ENCODE measurements at regions not wholly inside any gene's neighbourhood (a gene's known extent, or its start where the extent isn't known, plus 50 kb on each side); places are given as distances from the start of the nearest gene placed in this dataset.
A peak's percentile ranks its signal among the peaks of the same experiment; 100 is the strongest.

- no peaks in the 10 kb centered on the region for H3K27me3 ChIP-seq (replicated peaks; ENCODE audit: control insufficient read depth, insufficient read depth, low read length)
Observed at GRCh38 chr13:27008733-27009132, 162.9 kb downstream of the USP12 start.

GRCh38 chr13:27007166-27007565 is 164.4 kb downstream of the USP12 start:
- ChIA-PET CTCF (no interaction called here), POLR2A (no interaction called here)
- no peaks in the 10 kb centered on the region for H3K36me3 ChIP-seq (ENCODE audit: control insufficient read depth, insufficient read depth, low read length)
- H3K4me3 ChIP-seq (ENCODE audit: low read depth, low read length) = no peak overlapping the region
- no peak for DNase-seq
- Mint-ChIP-seq H3K9me3 (ENCODE audit: unreplicated experiment) (no peaks in the 10 kb centered on the region), H3K27me3 (ENCODE audit: insufficient read depth, unreplicated experiment) (no peaks in the 10 kb centered on the region), H3K4me1 (ENCODE audit: low read depth, unreplicated experiment) (no peaks in the 10 kb centered on the region), H3K4me3 (ENCODE audit: unreplicated experiment) (peak overlapping the region; percentile 37), H3K27ac (ENCODE audit: unreplicated experiment) (no peak overlapping the region), H3K36me3 (ENCODE audit: insufficient read depth, unreplicated experiment) (no peaks in the 10 kb centered on the region)
- intact Hi-C loops (cut with micrococcal nuclease; ENCODE audit: unreplicated experiment) = no loop called here
- H3K9me3 ChIP-seq = no peaks in the 10 kb centered on the region
- TF ChIP-seq CTCF (IDR thresholded peaks at IDR 0.05; ENCODE audit: insufficient read depth in 1 of 2, low read depth in 1 of 2, low read length in 1 of 2, severe bottlenecking in 1 of 2, unreplicated experiment in 1 of 2) = no peak
- no peaks in the 10 kb centered on the region for H3K27me3 ChIP-seq (replicated peaks; ENCODE audit: control insufficient read depth, insufficient read depth, low read length)
- BruUV-seq (replicated peaks) = no TSS peak
- no peaks in the 10 kb centered on the region for H3K4me1 ChIP-seq

More at GRCh38 chr13:27008733-27009132, 162.9 kb downstream of the USP12 start:
- POLR2A ChIA-PET = no interaction called here
- H3K9me3 ChIP-seq = no peaks in the 10 kb centered on the region
- H3K4me3 ChIP-seq (ENCODE audit: low read depth, low read length) = no peak overlapping the region
- TF ChIP-seq CTCF (IDR thresholded peaks at IDR 0.05; ENCODE audit: insufficient read depth in 1 of 2, low read depth in 1 of 2, low read length in 1 of 2, severe bottlenecking in 1 of 2, unreplicated experiment in 1 of 2) = no peak
- Mint-ChIP-seq H3K4me3 (ENCODE audit: unreplicated experiment) (no peak overlapping the region), H3K4me1 (ENCODE audit: low read depth, unreplicated experiment) (no peaks in the 10 kb centered on the region), H3K27ac (ENCODE audit: unreplicated experiment) (no peak overlapping the region), H3K9me3 (ENCODE audit: unreplicated experiment) (no peaks in the 10 kb centered on the region), H3K27me3 (ENCODE audit: insufficient read depth, unreplicated experiment) (no peaks in the 10 kb centered on the region), H3K36me3 (ENCODE audit: insufficient read depth, unreplicated experiment) (no peaks in the 10 kb centered on the region)
- intact Hi-C loops (cut with micrococcal nuclease; ENCODE audit: unreplicated experiment) = no loop called here
- no peaks in the 10 kb centered on the region for H3K36me3 ChIP-seq (ENCODE audit: control insufficient read depth, insufficient read depth, low read length)
- DNase-seq = no peak
- CTCF ChIA-PET = no interaction called here
- H3K4me1 ChIP-seq = no peaks in the 10 kb centered on the region
- BruUV-seq (replicated peaks) = no TSS peak

- H3K27ac Mint-ChIP-seq (ENCODE audit: unreplicated experiment) = no peak overlapping the region
- ChIA-PET POLR2A (no interaction called here), CTCF (interaction anchor here (0.6 kb wide), 1 partner anchor 59 kb away, joined by 9 read pairs; no protein-coding TSS in a partner anchor)
- Histone ChIP-seq H3K4me1 (no peaks in the 10 kb centered on the region), H3K9me3 (no peaks in the 10 kb centered on the region), H3K27me3 (replicated peaks; ENCODE audit: control insufficient read depth, insufficient read depth, low read length) (no peaks in the 10 kb centered on the region), H3K4me3 (ENCODE audit: low read depth, low read length) (0 out of 2 replicates have a peak overlapping the region, but pooled peaks have one; percentile 7), H3K36me3 (ENCODE audit: control insufficient read depth, insufficient read depth, low read length) (no peaks in the 10 kb centered on the region)
- H3K9me3 Mint-ChIP-seq (ENCODE audit: unreplicated experiment) = no peaks in the 10 kb centered on the region
- peak overlapping the region; percentile 37 for H3K4me3 Mint-ChIP-seq (ENCODE audit: unreplicated experiment)
- H3K27me3 Mint-ChIP-seq (ENCODE audit: insufficient read depth, unreplicated experiment) = no peaks in the 10 kb centered on the region
- no peaks in the 10 kb centered on the region for H3K36me3 Mint-ChIP-seq (ENCODE audit: insufficient read depth, unreplicated experiment)
- no peak for TF ChIP-seq CTCF (IDR thresholded peaks at IDR 0.05; ENCODE audit: insufficient read depth in 1 of 2, low read depth in 1 of 2, low read length in 1 of 2, severe bottlenecking in 1 of 2, unreplicated experiment in 1 of 2)
- no peaks in the 10 kb centered on the region for H3K4me1 Mint-ChIP-seq (ENCODE audit: low read depth, unreplicated experiment)
- DNase-seq = no peak
- no TSS peak for BruUV-seq (replicated peaks)
- intact Hi-C loops (cut with micrococcal nuclease; ENCODE audit: unreplicated experiment) = no loop called here
Observed at GRCh38 chr13:27006519-27007161, 165.0 kb downstream of the USP12 start.
